ENCODE measurements at regions not wholly inside any gene's neighbourhood (a gene's known extent, or its start where the extent isn't known, plus 50 kb on each side); places are given as distances from the start of the nearest gene placed in this dataset.
"Not testable (repeated sequence)": the region's sequence is repeated elsewhere in the genome, so short reads cannot be mapped to it uniquely, and the experiment has no call there.

DNA sequence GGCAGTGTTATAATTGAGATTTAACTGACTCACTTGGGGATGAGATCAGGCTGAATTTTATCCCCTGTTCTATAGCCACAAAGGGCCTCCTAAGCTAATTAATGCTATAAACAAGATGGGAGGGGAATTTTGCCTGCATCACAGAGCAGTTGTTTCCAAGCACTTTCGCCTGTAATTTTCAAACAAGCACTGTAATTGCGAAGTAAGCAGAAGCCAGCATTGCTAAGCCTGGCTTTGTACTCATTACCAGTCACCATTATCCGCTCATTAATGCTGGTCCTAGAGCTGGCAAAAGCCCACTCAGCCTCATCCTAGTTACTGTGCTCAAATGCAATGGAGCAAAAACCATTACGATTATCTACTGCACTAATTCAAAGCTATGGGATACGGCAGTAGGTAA is 356.6 kb upstream of the UBE2E2 start:
- H4K20me1 ChIP-seq (ENCODE audit: control insufficient read depth, insufficient read depth, insufficient read length): no peaks in the 10 kb centered on the region
- H2BK120ac ChIP-seq (ENCODE audit: low read depth, low read length, poor library complexity, severe bottlenecking): no peak overlapping the region
- no peak overlapping the region for H3K14ac ChIP-seq (ENCODE audit: insufficient read depth, low read length)
- H2BK5ac ChIP-seq (ENCODE audit: insufficient read length, low read length): no peak overlapping the region
- no peak overlapping the region for H3K4me3 Mint-ChIP-seq
- TF ChIP-seq, protein P1, sequence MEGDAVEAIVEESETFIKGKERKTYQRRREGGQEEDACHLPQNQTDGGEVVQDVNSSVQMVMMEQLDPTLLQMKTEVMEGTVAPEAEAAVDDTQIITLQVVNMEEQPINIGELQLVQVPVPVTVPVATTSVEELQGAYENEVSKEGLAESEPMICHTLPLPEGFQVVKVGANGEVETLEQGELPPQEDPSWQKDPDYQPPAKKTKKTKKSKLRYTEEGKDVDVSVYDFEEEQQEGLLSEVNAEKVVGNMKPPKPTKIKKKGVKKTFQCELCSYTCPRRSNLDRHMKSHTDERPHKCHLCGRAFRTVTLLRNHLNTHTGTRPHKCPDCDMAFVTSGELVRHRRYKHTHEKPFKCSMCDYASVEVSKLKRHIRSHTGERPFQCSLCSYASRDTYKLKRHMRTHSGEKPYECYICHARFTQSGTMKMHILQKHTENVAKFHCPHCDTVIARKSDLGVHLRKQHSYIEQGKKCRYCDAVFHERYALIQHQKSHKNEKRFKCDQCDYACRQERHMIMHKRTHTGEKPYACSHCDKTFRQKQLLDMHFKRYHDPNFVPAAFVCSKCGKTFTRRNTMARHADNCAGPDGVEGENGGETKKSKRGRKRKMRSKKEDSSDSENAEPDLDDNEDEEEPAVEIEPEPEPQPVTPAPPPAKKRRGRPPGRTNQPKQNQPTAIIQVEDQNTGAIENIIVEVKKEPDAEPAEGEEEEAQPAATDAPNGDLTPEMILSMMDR (conservative IDR thresholded peaks at IDR 0.05): no peak
- no peak overlapping the region for H2BK12ac ChIP-seq (ENCODE audit: insufficient read length, low read depth, low read length)
- H3K9me3 Mint-ChIP-seq: peaks cover 0 to 2% of the 10 kb centered on the region in 2 experiments; a peak in 2 of 5 replicates
- H3K27me3 Mint-ChIP-seq (ENCODE audit: low read depth): no peaks in the 10 kb centered on the region; the same call in 1 of the 2 replicates
- H4K5ac ChIP-seq (ENCODE audit: insufficient read length, low read depth, low read length): no peak overlapping the region
- no peak overlapping the region for H2AK5ac ChIP-seq (ENCODE audit: insufficient read length, low read length)
- H3K18ac ChIP-seq (ENCODE audit: insufficient read length, low read depth, low read length): no peak overlapping the region
- no peak overlapping the region for H3K4ac ChIP-seq (ENCODE audit: low read depth, low read length)
- H3K4me2 ChIP-seq (ENCODE audit: insufficient read depth, insufficient read length, low read length): no peak overlapping the region
- WGBS (ENCODE audit: extremely low coverage, insufficient read length, low lambda C conversion rate): no CpG with 5 or more reads among the region's 5 CpGs
- H3K23me2 ChIP-seq (ENCODE audit: insufficient read length, low read depth, low read length, poor library complexity, severe bottlenecking): no peaks in the 10 kb centered on the region
- no peak overlapping the region for H3K9ac ChIP-seq (ENCODE audit: extremely low read depth, insufficient read length, low read length)
- H3K79me1 ChIP-seq (ENCODE audit: insufficient read depth, low read depth, low read length, poor library complexity, severe bottlenecking): no peaks in the 10 kb centered on the region
- H3K4me1 Mint-ChIP-seq: no peaks in the 10 kb centered on the region
- no peak overlapping the region for H3T11ph ChIP-seq (ENCODE audit: low read length)
- peaks cover 0 to 1% (median 0%) of the 10 kb centered on the region in 3 experiments; a peak in 1 of 7 replicates for H3K36me3 Mint-ChIP-seq (ENCODE audit: insufficient read depth in 1 of 3, low read depth in 3 of 3)
- H3K9me3 ChIP-seq (ENCODE audit: control insufficient read depth, low read depth, low read length): no peaks in the 10 kb centered on the region
- no peaks in the 10 kb centered on the region for H3K27me3 ChIP-seq (ENCODE audit: insufficient read depth, low read length)
- H3K23ac ChIP-seq (ENCODE audit: insufficient read length, low read depth, low read length): no peak overlapping the region
- no peaks in the 10 kb centered on the region for H3K4me1 ChIP-seq (ENCODE audit: insufficient read depth, low read length)
- no peak overlapping the region for H2BK15ac ChIP-seq (ENCODE audit: low read depth, low read length)
- H2BK20ac ChIP-seq (ENCODE audit: low read depth, low read length, poor library complexity, severe bottlenecking): no peak overlapping the region
- no peak for DNase-seq
- no peak overlapping the region for H4K91ac ChIP-seq (ENCODE audit: insufficient read length, low read depth, low read length)
- no peak overlapping the region for H2AFZ ChIP-seq (ENCODE audit: low read length)
- no peaks in the 10 kb centered on the region for H3K79me2 ChIP-seq (ENCODE audit: insufficient read depth, low read length)
- H3K27ac Mint-ChIP-seq: no peak overlapping the region
- H3K56ac ChIP-seq (ENCODE audit: insufficient read length, low read depth, low read length): no peak overlapping the region
- H4K8ac ChIP-seq (replicated peaks; ENCODE audit: insufficient read length, low read depth, low read length): no peak overlapping the region
- H3K27ac ChIP-seq (ENCODE audit: insufficient read length, low read depth, low read length): no peak overlapping the region

DNA sequence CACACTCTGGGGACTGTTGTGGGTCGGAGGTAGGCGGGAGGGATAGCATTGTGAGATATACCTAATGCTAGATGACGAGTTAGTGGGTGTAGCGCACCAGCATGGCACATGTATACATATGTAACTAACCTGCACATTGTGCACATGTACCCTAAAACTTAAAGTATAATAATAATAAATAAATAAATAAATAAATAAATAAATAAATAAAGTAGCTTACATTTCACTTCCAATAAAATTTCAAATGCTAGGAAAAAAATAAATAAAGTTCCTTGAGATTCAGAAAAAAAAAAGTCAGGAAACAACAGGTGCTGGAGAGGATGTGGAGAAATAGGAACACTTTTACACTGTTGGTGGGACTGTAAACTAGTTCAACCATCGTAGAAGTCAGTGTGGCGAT is 353.5 kb upstream of the UBE2E2 start:
- H2BK20ac ChIP-seq (ENCODE audit: low read depth, low read length, poor library complexity, severe bottlenecking); H3K9me3 Mint-ChIP-seq; H2AK5ac ChIP-seq (ENCODE audit: insufficient read length, low read length); H2BK5ac ChIP-seq (ENCODE audit: insufficient read length, low read length); H3K27ac ChIP-seq (ENCODE audit: insufficient read length, low read depth, low read length); H3K4ac ChIP-seq (ENCODE audit: low read depth, low read length); H2BK15ac ChIP-seq (ENCODE audit: low read depth, low read length); H3K4me1 Mint-ChIP-seq; H3K9ac ChIP-seq (ENCODE audit: extremely low read depth, insufficient read length, low read length); H2AFZ ChIP-seq (ENCODE audit: low read length); H3K18ac ChIP-seq (ENCODE audit: insufficient read length, low read depth, low read length); H3K23me2 ChIP-seq (ENCODE audit: insufficient read length, low read depth, low read length, poor library complexity, severe bottlenecking); H4K8ac ChIP-seq (replicated peaks; ENCODE audit: insufficient read length, low read depth, low read length); H3K4me1 ChIP-seq (ENCODE audit: insufficient read depth, low read length); H3K27me3 ChIP-seq (ENCODE audit: insufficient read depth, low read length); H3K27me3 Mint-ChIP-seq (ENCODE audit: low read depth); H3K27ac Mint-ChIP-seq; H3K79me1 ChIP-seq (ENCODE audit: insufficient read depth, low read depth, low read length, poor library complexity, severe bottlenecking); H3T11ph ChIP-seq (ENCODE audit: low read length); H2BK120ac ChIP-seq (ENCODE audit: low read depth, low read length, poor library complexity, severe bottlenecking); H4K5ac ChIP-seq (ENCODE audit: insufficient read length, low read depth, low read length); H3K23ac ChIP-seq (ENCODE audit: insufficient read length, low read depth, low read length); DNase-seq; H4K20me1 ChIP-seq (ENCODE audit: control insufficient read depth, insufficient read depth, insufficient read length); H4K91ac ChIP-seq (ENCODE audit: insufficient read length, low read depth, low read length); H3K14ac ChIP-seq (ENCODE audit: insufficient read depth, low read length); H2BK12ac ChIP-seq (ENCODE audit: insufficient read length, low read depth, low read length); H3K79me2 ChIP-seq (ENCODE audit: insufficient read depth, low read length); H3K9me3 ChIP-seq (ENCODE audit: control insufficient read depth, low read depth, low read length); H3K56ac ChIP-seq (ENCODE audit: insufficient read length, low read depth, low read length); H3K4me2 ChIP-seq (ENCODE audit: insufficient read depth, insufficient read length, low read length); H3K4me3 Mint-ChIP-seq; H3K36me3 Mint-ChIP-seq (ENCODE audit: insufficient read depth in 1 of 3, low read depth in 3 of 3): not testable (repeated sequence)
- WGBS (ENCODE audit: extremely low coverage, insufficient read length, low lambda C conversion rate): no CpG with 5 or more reads among the region's 6 CpGs
